AG04450 (cell line): ENCODE measurements at regions not wholly inside any gene's neighbourhood (a gene's known extent, or its start where the extent isn't known, plus 50 kb on each side); places are given as distances from the start of the nearest gene placed in this dataset.

Experiments
- CTCF ChIA-PET: fragments of 300-600, 350-600 bp; formaldehyde crosslinking; extraction: SDS; loops from one replicate; lab custom pipeline; 2022; ENCODE audit warnings: antibody characterized with exemption, inconsistent platforms; lab: Charles Lee
- POLR2A ChIA-PET: fragments of 350-600 bp; formaldehyde crosslinking; extraction: SDS; loops from one replicate; lab custom pipeline; 2021; ENCODE audit warnings: antibody characterized with exemption, inconsistent platforms; lab: Yijun Ruan, JAX
- DNase-seq: peaks from one replicate; pipeline ENCODE4 v3.0.0-alpha.2; 2011; ENCODE audit warnings: low read depth, low spot score
- H3K27ac ChIP-seq: one replicate; pipeline ENCODE4 v1.5.1; 2012; ENCODE audit warnings: low read depth, low read length, control low read depth
- H3K27me3 ChIP-seq: one replicate; pipeline ENCODE4 v1.6.0; 2012; ENCODE audit warnings: low read length; ENCODE audit not compliant: control insufficient read depth, insufficient read depth
- H3K4me3 ChIP-seq: 2 replicates; pipeline ENCODE4 v1.5.1; 2011; ENCODE audit warnings: mild to moderate bottlenecking, low read depth, low read length, control low read depth
- H3K9me3 ChIP-seq: 2 replicates; pipeline ENCODE4 v1.5.1; 2012; ENCODE audit warnings: low read length; ENCODE audit not compliant: control insufficient read depth, insufficient read depth
- TF ChIP-seq, protein P1 (sequence below): IDR thresholded peaks from 2 replicates; pipeline ENCODE4 v1.5.1; 2011; ENCODE audit warnings: low read depth, low read length, control low read depth, inconsistent platforms

DNA sequence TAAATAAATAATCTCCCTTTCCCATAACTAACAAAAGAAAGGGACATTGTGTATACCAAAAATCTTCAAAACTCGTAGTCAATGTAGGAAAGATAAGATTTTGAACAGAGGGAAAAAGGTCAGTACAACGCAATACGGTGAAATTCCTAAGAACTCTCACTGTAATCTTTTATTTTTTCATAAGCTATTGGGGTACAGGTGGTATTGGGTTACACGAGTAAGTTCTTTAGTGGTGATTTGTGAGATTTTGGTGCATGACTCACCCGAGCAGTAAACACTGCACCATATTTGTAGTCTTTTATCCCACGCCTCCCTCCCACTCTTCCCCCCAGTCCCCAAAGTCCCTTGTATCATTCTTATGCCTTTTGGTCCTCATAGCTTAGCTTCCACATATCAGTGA, 718.0 kb downstream of the TBL1XR1 start:
- TF ChIP-seq, protein P1, sequence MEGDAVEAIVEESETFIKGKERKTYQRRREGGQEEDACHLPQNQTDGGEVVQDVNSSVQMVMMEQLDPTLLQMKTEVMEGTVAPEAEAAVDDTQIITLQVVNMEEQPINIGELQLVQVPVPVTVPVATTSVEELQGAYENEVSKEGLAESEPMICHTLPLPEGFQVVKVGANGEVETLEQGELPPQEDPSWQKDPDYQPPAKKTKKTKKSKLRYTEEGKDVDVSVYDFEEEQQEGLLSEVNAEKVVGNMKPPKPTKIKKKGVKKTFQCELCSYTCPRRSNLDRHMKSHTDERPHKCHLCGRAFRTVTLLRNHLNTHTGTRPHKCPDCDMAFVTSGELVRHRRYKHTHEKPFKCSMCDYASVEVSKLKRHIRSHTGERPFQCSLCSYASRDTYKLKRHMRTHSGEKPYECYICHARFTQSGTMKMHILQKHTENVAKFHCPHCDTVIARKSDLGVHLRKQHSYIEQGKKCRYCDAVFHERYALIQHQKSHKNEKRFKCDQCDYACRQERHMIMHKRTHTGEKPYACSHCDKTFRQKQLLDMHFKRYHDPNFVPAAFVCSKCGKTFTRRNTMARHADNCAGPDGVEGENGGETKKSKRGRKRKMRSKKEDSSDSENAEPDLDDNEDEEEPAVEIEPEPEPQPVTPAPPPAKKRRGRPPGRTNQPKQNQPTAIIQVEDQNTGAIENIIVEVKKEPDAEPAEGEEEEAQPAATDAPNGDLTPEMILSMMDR: no peak
- no peak for DNase-seq
- Histone ChIP-seq H3K4me3 (no peak overlapping the region), H3K27ac (no peak overlapping the region), H3K27me3 (no peaks in the 10 kb centered on the region), H3K9me3 (no peaks in the 10 kb centered on the region)
- ChIA-PET POLR2A (no interaction called here), CTCF (no interaction called here)

DNA sequence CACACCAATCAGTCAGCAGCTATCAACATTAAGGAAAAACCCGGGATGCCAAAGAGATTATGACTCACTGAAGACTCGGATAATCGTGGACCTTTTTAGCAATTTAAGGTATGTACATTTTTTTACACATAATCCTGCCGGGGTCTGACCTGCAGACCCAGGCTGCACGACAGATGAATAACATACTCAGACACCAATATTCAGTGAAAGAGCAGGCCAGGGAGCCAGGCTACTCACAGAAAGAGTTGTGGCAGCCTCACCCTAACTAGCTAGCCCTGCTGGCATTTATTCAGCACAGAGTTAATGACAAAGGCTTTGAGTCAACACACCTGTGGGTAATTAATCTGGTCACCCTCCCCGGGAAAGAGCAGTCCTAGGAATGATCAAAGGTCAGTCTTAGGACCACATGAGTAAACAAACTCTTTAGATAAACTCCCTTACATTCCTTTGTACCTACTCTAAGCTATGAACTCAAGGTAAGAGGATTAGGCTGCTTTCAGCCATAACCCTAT, 727.5 kb downstream of the TBL1XR1 start:
- Histone ChIP-seq H3K9me3 (no peaks in the 10 kb centered on the region), H3K27ac (no peak overlapping the region), H3K27me3 (no peaks in the 10 kb centered on the region), H3K4me3 (no peak overlapping the region)
- ChIA-PET POLR2A (no interaction called here), CTCF (no interaction called here)
- TF ChIP-seq, protein P1: no peak
- no peak for DNase-seq

DNA sequence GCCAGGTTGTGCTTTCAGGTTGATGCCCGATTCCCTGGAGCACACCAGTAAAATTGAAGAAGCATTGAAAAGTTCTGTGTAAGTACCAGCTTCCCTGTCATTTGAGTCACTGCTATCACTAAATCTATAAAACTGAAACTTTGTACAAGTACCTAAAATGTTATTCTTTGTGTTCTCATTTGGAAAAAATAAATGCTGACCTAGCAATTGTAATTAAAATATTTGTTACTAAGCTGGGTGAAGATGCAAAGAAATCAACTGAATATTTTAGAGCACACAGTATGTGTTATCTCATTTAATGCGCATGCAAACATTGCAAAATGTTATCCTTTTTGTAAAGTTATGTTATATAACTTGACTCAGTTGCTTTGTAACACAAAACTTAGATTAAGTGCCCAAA, 733.7 kb downstream of the TBL1XR1 start:
- no peak for DNase-seq
- Histone ChIP-seq H3K27me3 (no peaks in the 10 kb centered on the region), H3K9me3 (no peaks in the 10 kb centered on the region), H3K4me3 (no peak overlapping the region), H3K27ac (no peak overlapping the region)
- ChIA-PET POLR2A (no interaction called here), CTCF (no interaction called here)
- TF ChIP-seq, protein P1: no peak

DNA sequence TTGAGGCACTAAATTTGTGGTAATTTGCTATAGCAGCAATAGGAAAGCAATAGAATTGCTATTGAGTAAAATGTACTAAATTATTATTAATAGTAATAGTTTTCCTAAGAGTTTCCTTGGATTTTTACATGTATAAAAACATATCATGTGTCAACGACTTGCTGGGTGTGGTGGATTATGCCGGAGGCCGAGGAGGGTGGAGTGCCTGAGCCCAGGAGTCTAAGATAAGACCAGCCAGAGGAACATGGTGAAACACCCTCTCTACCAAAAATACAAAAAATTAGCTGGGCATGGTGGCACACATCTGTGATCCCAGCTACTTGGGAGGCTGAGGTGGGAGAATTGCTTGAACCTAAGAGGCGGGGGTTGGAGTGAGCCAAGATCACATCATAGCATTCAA, 749.9 kb downstream of the TBL1XR1 start:
- no peak overlapping the region for H3K4me3 ChIP-seq
- TF ChIP-seq, protein P1: no peak
- H3K27me3 ChIP-seq: no peaks in the 10 kb centered on the region
- DNase-seq: no peak
- CTCF ChIA-PET: no interaction called here
- POLR2A ChIA-PET: no interaction called here
- no peak overlapping the region for H3K27ac ChIP-seq
- no peaks in the 10 kb centered on the region for H3K9me3 ChIP-seq

DNA sequence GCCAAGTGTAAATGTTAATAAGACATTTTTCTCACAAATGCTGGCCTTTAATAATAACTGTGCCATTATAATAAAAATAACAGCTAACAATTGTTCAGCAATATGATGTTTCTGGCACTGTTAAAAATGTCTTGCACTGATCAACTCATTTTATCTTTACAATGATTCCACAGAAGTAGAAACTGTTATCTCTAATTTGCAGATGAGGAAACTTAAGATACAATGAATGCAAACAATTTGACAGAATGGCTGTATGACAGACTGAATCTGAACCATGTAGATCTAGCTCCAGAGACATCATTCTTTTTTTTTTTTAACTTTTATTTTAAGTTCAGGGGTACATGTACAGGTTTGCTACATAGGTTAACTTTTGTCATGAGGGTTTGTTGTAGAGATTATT, 755.0 kb downstream of the TBL1XR1 start:
- Histone ChIP-seq H3K9me3 (no peaks in the 10 kb centered on the region), H3K27ac (no peak overlapping the region), H3K4me3 (no peak overlapping the region), H3K27me3 (no peaks in the 10 kb centered on the region)
- no peak for DNase-seq
- TF ChIP-seq, protein P1: no peak
- CTCF ChIA-PET: no interaction called here
- POLR2A ChIA-PET: no interaction called here
